GM12891 (cell line): ENCODE measurements at regions not wholly inside any gene's neighbourhood (a gene's known extent, or its start where the extent isn't known, plus 50 kb on each side); places are given as distances from the start of the nearest gene placed in this dataset.

Experiments
- DNase-seq: peaks from one replicate; pipeline ENCODE4 v3.0.0; 2011; ENCODE audit warnings: low spot score; ENCODE audit not compliant: insufficient read length
- FAIRE-seq: peaks from 2 replicates; lab custom pipeline; 2011; peaks lifted over from hg19 to GRCh38; lab: Jason Lieb, UNC
- PAX5 ChIP-seq: IDR thresholded peaks from 2 replicates; pipeline ENCODE4 v1.6.1; 2011; ENCODE audit warnings: low read length, moderate library complexity, mild to moderate bottlenecking; ENCODE audit not compliant: insufficient read depth, severe bottlenecking
- POLR2A ChIP-seq: IDR thresholded peaks from 2 replicates; pipeline ENCODE4 v1.6.1; 2011; ENCODE audit warnings: low read depth, low read length, control low read depth
- POLR2AphosphoS5 ChIP-seq: IDR thresholded peaks from 2 replicates; pipeline ENCODE4 v1.6.1; 2011; ENCODE audit warnings: low read depth, low read length, control low read depth
- POU2F2 ChIP-seq: IDR thresholded peaks from 2 replicates; pipeline ENCODE4 v1.6.1; 2011; ENCODE audit warnings: low read depth, mild to moderate bottlenecking, control low read depth, low read length, moderate library complexity
- SPI1 ChIP-seq: IDR thresholded peaks from 2 replicates; pipeline ENCODE4 v1.6.1; 2011; ENCODE audit warnings: low read depth, low read length, control low read depth
- TAF1 ChIP-seq: IDR thresholded peaks from 2 replicates; pipeline ENCODE4 v1.6.1; 2011; ENCODE audit warnings: low read depth, low read length, control low read depth

DNA sequence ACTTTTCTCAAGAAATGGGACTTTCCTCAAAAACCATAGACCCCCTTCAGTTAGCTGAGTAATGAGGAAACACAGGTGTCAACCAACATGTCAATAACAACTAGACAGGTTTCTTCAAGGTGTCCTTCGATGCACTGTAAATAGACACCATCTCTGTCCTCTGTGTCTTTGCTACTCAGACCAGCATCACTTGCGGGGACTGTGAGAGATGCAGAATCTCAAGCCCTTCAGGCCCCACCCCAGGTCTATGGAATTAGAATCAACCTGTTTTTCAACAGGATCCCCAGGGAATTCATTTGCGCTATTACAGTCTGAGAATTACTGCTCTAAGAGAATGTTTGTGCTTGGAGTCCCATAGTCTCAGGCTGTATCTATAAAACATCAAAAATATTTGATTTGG lies 469.9 kb downstream of the COG6 start:
- FAIRE-seq (no peak), DNase-seq (no peak)
- TF ChIP-seq POLR2AphosphoS5 (no peak), POU2F2 (no peak), POLR2A (no peak)

DNA sequence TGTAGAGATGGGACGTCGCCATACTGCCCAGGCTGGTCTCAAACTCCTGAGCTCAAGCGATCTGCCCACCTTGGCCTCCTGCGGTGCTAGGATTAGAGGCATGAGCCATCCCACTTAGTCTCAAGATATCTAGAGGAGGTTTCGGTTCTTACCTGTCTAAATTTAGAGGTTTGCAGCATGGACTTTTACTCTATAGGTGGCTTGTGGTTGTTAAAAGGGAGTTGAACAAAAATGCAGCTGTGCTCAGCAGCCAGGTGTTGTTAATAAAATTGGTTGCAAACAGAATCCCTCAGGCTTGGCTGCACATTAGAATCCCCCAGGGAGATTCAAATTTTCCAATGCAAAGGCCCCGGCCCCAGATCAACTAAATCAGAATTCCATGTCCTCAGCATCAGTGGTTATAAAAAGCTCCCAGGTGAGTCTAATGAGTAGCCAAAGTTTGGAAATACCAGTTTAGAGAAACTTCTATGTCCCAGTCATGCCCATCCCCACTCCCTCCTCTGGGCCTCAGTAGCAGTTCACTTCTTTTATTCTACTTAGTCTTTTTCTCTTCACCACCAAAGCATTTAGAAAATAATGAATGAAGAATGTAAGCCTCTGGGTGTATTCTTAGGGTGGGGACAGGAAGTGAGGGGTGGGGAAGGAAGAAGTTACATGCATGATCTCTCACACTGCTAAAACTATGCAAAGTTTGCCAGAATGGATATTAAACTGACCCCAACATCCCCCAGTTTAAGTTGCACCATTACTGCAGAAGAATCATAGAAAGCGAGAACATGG lies 471.0 kb downstream of the COG6 start:
- no peak for DNase-seq
- FAIRE-seq, result no peak
- TF ChIP-seq PAX5, result no peak
- no peak for TF ChIP-seq SPI1
- TF ChIP-seq TAF1, result no peak
- no peak for TF ChIP-seq POLR2A
- TF ChIP-seq POU2F2, result no peak
- TF ChIP-seq POLR2AphosphoS5, result no peak

DNA sequence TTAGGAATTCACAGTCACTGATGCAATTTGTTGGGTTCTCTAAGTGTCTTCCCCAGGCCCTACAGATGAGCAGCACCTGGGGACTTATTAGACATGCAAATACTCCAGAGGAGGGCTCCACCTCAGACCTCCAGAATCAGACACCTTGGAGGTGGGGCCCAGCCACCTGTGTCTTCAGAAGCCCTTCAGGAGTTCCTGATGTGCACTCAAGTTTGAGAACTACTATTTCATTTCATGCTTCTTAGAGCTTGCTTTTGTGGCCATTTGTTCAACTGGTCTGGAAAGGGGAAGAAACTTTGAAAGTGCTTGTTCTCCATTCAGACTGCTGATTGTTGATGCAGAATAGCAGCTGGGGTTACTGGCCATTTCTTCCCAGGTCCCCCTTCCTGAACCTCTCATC lies 472.0 kb downstream of the COG6 start:
- DNase-seq, result no peak
- FAIRE-seq, result no peak
- TF ChIP-seq POU2F2 (no peak), PAX5 (no peak), POLR2AphosphoS5 (no peak), TAF1 (no peak), POLR2A (no peak), SPI1 (no peak)

DNA sequence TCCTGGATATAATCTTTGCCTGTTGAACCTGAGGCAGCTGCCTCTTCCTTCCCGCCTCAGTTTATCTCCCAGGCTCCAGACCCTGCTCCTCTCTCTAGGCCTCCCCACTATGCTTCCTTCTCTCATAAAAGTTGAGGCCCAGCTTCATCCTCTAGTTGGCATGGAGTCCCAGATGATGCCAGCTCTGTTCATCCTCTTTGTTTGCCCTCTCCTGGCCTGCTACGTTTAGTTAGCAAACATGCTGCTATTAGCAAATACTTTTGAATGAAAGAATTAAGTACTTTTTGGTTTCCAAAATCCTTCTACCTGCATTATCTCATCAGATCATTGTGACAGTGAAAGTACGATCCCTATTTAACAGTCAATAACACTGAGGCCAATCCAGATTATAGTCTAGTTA lies 472.5 kb downstream of the COG6 start:
- FAIRE-seq, result no peak
- TF ChIP-seq TAF1 (no peak), SPI1 (no peak)

DNA sequence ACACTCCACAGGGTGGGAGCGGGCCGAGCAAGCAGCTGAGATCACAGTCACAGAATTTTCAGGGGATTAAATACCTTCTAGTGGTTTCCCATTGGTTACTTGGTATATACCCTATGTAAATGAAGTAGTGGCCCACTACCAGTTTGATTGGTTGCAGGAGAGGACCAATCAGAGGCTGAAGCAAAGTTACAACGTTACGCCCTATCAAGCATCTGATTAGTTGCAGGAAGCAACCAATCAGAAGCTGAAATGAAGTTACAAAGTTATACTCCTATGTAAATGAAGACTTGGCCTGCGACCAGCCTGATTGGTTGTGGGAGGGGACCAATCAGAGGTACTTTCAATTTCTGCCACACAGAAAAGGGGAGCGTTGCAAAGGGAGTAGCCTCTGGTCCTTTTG lies 474.0 kb downstream of the COG6 start:
- TF ChIP-seq POU2F2 (no peak), PAX5 (no peak), POLR2A (no peak), TAF1 (no peak), POLR2AphosphoS5 (no peak), SPI1 (no peak)
- FAIRE-seq (no peak), DNase-seq (no peak)

More for the DNA sequence above, 472.5 kb downstream of the COG6 start:
- DNase-seq, result no peak

DNA sequence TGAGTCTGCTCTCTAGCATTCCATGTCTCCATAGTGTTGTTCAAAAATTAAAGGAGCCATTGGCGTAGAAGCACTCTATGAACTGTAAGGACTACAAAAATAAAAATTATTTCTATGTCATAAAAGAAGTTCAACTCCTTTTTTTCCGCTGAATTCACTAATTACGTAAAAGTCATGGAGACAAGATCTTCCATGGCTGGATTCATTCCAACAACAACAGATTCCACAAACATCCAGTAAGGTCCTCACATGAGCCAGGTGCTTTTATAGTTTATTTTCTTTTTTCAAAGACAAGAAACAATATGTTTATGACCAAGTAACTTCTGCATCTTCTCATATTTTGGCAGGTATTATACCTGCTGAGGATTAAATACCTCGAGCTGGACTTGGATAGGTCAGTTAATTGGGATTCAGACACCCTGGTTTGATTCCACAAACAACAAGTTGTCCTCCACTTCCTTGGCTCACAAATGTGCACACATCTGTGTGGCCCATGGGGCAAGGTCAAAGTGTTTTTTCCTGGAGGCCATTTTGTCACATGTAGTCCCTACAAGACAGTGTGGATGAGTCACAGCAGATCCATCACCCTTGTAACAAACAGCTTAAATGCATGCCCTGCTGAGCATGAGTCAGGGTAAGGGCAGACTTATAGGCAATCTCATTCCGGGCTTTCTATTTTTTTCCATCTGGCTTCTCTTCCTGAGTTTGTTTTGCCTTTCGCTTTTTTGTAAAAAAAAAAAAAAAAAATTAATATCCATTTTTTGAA lies 475.6 kb downstream of the COG6 start:
- TF ChIP-seq POU2F2, result no peak
- DNase-seq (no peak), FAIRE-seq (no peak)

DNA sequence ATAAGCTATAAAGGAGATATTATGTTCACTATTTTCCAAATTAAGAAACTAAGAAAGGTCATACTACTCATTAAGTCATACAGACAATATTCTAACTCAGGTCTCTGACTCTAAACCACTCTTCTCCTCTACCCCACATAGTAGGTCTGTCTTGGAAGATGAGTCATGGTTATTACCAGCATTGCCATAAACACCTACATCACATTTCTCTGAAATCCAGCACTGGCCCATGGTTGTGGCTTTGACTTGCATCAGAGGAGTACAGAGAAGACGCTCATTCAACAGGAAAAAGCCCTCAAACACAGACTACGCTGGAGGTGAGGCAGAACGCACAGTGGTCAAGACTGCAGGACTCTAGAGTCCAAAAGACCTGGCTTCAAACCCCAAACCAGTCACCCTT lies 476.8 kb downstream of the COG6 start:
- FAIRE-seq (no peak), DNase-seq (no peak)
- no peak for TF ChIP-seq TAF1
- TF ChIP-seq POLR2A, result no peak
- no peak for TF ChIP-seq PAX5
- no peak for TF ChIP-seq SPI1
- TF ChIP-seq POU2F2, result no peak
- TF ChIP-seq POLR2AphosphoS5, result no peak

DNA sequence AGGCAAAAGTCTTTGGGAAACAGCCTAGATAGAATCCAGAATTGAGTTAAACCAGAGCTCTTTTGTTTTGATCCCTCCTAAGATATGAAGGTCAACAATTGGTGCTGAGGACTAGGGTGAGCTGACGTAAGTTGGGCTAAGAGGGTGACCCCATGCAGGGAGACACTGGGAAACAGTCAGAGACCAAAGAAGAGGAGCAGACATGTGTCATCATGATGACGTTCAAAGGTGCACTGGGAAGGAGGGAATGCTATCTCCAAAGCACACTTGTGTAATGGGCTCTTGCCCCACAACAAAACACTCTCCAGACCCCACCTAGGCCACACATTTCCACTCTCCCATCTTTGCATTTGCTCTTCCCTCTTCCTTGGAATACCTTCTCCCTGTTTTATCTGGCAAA lies 481.4 kb downstream of the COG6 start:
- TF ChIP-seq POLR2A (no peak), POU2F2 (no peak), SPI1 (no peak), TAF1 (no peak), PAX5 (no peak), POLR2AphosphoS5 (no peak)
- no peak for DNase-seq
- FAIRE-seq, result no peak

DNA sequence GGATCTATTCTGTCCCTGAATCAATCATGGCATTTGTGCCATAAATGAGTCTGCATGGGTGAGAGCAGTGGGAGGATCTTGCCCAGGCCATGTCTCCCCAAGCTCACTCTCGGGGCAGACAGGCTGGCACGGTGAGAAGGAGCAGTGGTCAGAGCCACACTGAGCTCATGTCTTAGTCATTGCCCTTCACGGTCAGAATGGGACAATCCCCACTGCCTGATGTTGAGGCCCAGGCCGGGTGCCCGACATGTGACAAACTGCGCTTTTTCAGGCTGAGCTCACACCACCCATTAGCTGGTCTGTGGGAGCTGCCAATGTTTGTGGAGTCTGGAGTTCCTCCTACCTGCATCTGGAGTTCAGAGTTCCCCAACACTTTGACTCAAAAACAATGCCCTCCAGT lies 481.9 kb downstream of the COG6 start:
- DNase-seq, result no peak
- TF ChIP-seq POLR2AphosphoS5 (no peak), POU2F2 (no peak), SPI1 (no peak), TAF1 (no peak), PAX5 (no peak)
- FAIRE-seq, result no peak

DNA sequence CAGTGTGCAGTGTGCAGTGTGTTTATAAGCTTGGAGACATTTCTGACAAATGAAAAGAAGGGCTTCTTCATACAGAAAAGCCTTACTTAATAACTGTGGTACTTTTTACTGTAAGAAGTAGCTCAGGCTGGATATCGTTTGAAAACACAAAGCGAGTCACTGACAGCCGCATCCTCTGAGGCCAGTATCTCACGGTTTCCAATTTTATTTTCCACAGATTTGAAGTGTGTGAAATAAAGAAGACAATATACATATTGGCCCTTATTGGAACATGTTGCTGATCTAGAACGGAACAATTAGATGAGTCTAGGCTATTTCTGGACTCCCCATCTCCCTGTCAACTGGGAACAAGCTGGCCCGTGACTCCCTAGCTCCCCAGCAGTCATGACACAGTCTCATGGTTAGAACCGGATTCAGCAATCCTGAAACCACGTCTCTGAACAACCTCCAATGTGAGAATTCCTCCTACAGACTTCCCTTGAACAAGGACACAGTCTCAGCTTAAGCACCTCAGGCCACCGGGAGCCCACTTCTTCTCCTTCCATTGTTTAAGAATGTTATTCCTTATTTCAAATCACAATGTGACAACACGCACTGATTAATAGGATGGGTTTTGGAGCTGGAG lies 484.5 kb downstream of the COG6 start:
- TF ChIP-seq PAX5 (no peak), POLR2AphosphoS5 (no peak), SPI1 (no peak), POU2F2 (no peak), POLR2A (no peak), TAF1 (no peak)
- FAIRE-seq (no peak), DNase-seq (no peak)
